ENCODE measurements at regions not wholly inside any gene's neighbourhood (a gene's known extent, or its start where the extent isn't known, plus 50 kb on each side); places are given as distances from the start of the nearest gene placed in this dataset.

DNA sequence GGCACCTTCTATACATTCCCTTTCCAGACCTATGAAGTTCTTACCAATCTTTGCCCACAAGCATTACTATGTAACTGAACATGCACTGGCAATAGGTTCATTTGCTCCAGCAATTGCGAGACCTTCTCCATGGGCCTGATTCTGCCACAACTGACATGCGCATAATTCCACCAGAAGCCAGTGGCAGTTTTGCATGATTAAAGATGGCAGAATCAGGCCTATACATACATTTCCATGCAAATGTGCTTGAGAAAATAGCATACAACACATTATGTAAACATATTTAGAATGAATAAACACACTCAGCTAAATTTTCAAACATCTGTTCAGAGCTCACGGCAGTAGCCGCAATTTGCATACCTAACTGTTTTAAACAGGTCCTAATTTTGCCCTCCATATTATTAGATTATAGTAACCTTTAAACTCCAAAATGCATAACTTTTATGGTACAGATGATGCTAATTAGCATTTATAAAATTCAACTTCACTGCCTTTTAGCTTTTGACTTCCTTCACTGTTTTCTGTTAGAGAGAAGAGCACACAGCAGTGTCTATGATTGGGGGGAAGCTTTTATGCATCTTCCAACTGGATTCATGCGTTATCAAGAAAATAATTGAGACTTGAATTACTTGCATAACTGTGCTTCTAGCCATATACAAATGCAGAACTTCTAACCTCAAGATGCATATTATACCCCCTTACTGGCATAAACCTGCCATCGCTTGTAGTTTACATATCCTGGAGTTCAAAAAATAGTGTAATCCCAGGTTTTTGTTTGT lies 155.3 kb upstream of the CDH19 start:
- WGBS, 2 experiments (ENCODE audit: insufficient coverage in 2 of 2): 57 to 100% methylated on average over 1 of the region's 6 CpGs
- Histone ChIP-seq H3K4me1 (ENCODE audit: control insufficient read depth, insufficient read depth, low read length, poor library complexity, severe bottlenecking) (no peaks in the 10 kb centered on the region), H3K4me3 (ENCODE audit: extremely low read depth, insufficient read depth, low read length, poor library complexity, severe bottlenecking) (no peak overlapping the region), H3K9me3 (ENCODE audit: control insufficient read depth, low read length) (no peaks in the 10 kb centered on the region), H3K36me3 (ENCODE audit: control insufficient read depth, insufficient read depth, low read length) (no peaks in the 10 kb centered on the region), H3K27ac (ENCODE audit: low read depth, low read length, severe bottlenecking) (no peak overlapping the region)

DNA sequence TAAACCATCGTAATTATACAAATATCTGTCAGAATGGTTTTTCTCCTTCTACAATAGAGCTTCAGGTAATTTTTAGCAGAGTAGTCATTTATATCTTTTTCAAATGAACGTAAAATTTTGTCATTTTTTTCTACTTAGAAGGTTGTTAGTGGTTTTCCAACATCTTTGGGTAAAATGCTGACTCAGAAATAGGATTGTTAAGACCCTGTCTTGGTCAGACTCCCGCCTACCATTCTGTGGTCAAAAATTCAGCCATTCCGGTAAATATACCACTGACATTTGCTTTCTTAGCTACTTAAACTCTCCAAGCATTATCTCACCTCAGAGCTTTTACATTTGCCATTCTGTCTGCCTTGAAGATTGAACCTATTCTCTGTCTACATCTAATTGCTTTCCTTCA lies 154.1 kb upstream of the CDH19 start:
- WGBS, 2 experiments (ENCODE audit: insufficient coverage in 2 of 2): 90 to 100% methylated on average over 2 to 3 of the region's 4 CpGs
- no peak overlapping the region for H3K27ac ChIP-seq (ENCODE audit: low read depth, low read length, severe bottlenecking)
- H3K9me3 ChIP-seq (ENCODE audit: control insufficient read depth, low read length): no peaks in the 10 kb centered on the region
- H3K36me3 ChIP-seq (ENCODE audit: control insufficient read depth, insufficient read depth, low read length): no peaks in the 10 kb centered on the region
- no peaks in the 10 kb centered on the region for H3K4me1 ChIP-seq (ENCODE audit: control insufficient read depth, insufficient read depth, low read length, poor library complexity, severe bottlenecking)
- no peak overlapping the region for H3K4me3 ChIP-seq (ENCODE audit: extremely low read depth, insufficient read depth, low read length, poor library complexity, severe bottlenecking)

GRCh38 chr18:66754335-66754734 lies 150.4 kb upstream of the CDH19 start:
- WGBS, 2 experiments (ENCODE audit: insufficient coverage in 2 of 2): no CpG with 5 or more reads among the region's 1 CpG
- H3K4me3 ChIP-seq (ENCODE audit: extremely low read depth, insufficient read depth, low read length, poor library complexity, severe bottlenecking): no peak overlapping the region
- no peaks in the 10 kb centered on the region for H3K9me3 ChIP-seq (ENCODE audit: control insufficient read depth, low read length)
- no peak overlapping the region for H3K27ac ChIP-seq (ENCODE audit: low read depth, low read length, severe bottlenecking)
- no peaks in the 10 kb centered on the region for H3K36me3 ChIP-seq (ENCODE audit: control insufficient read depth, insufficient read depth, low read length)
- no peaks in the 10 kb centered on the region for H3K4me1 ChIP-seq (ENCODE audit: control insufficient read depth, insufficient read depth, low read length, poor library complexity, severe bottlenecking)

DNA sequence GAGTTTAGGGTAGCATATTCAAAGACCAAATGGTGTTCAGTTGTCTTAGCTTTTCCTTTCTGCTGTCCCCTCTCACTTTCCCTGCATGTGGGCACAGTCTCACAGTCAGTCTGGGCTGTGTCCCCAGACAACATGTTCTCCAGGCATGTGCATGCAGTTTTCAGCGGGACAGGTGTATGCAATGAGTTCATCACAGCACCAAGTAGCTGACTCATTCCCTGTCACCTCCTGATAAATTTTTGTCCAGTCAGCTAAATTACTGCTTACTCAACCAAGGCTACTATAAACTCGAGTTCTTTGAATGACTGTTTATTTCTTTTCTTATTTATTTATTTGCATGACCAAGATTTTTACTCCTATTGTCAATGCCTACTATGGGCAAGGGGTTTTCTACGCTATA lies 148.8 kb upstream of the CDH19 start:
- WGBS, 2 experiments (ENCODE audit: insufficient coverage in 2 of 2): 75 to 95% methylated on average over 1 of the region's 3 CpGs
- no peaks in the 10 kb centered on the region for H3K36me3 ChIP-seq (ENCODE audit: control insufficient read depth, insufficient read depth, low read length)

DNA sequence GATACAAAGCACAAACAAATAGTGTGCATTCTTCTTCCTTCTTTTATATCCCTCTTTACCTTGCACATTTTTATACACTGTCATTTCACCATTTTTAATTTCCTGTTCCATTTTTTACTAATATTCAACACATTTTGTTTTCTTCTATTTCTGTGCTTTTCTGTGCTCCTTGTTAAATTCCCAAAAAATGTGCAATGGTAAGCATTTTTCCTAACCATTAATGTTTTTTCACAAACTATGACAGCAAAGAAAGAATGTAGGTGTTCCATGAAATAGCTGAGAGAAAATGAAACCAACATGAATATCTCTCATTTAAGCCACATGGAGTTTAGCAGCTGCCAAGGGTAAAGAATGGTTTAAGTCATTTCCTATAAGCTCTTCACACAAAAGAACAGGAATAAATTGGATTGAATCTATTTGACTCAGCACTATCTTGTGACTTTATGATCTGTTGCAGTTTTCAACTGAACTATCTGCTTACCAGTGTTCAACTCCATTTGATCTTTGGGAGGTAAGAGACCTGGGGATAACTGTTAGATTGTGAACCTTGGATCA lies 145.7 kb upstream of the CDH19 start:
- H3K4me1 ChIP-seq (ENCODE audit: control insufficient read depth, insufficient read depth, low read length, poor library complexity, severe bottlenecking): no peaks in the 10 kb centered on the region
- H3K4me3 ChIP-seq (ENCODE audit: extremely low read depth, insufficient read depth, low read length, poor library complexity, severe bottlenecking): no peak overlapping the region
- no peaks in the 10 kb centered on the region for H3K9me3 ChIP-seq (ENCODE audit: control insufficient read depth, low read length)
- H3K36me3 ChIP-seq (ENCODE audit: control insufficient read depth, insufficient read depth, low read length): no peaks in the 10 kb centered on the region
- H3K27ac ChIP-seq (ENCODE audit: low read depth, low read length, severe bottlenecking): no peak overlapping the region

More for the DNA sequence above, 148.8 kb upstream of the CDH19 start:
- Histone ChIP-seq H3K27ac (ENCODE audit: low read depth, low read length, severe bottlenecking) (no peak overlapping the region), H3K9me3 (ENCODE audit: control insufficient read depth, low read length) (no peaks in the 10 kb centered on the region), H3K4me1 (ENCODE audit: control insufficient read depth, insufficient read depth, low read length, poor library complexity, severe bottlenecking) (no peaks in the 10 kb centered on the region), H3K4me3 (ENCODE audit: extremely low read depth, insufficient read depth, low read length, poor library complexity, severe bottlenecking) (no peak overlapping the region)

DNA sequence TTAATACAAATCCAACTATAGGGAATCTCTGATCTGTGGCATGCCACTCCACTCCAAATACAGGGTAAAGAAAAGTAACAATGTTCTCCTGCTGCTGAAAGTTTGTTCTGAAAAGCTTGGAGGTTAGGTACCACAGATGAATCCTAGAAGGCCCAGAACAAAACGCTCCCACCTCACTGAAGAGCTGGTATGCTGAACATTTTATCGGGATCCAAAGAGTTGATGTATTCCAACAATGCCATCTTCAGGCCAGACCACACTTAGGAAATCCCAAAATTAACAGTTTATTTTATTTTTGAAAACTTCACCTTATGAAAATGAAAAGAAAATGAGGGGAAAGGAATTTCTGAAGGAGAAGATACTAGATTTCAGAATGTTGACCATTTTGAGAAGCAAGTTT lies 145.1 kb upstream of the CDH19 start:
- Histone ChIP-seq H3K4me1 (ENCODE audit: control insufficient read depth, insufficient read depth, low read length, poor library complexity, severe bottlenecking) (no peaks in the 10 kb centered on the region), H3K36me3 (ENCODE audit: control insufficient read depth, insufficient read depth, low read length) (no peaks in the 10 kb centered on the region), H3K9me3 (ENCODE audit: control insufficient read depth, low read length) (no peaks in the 10 kb centered on the region), H3K4me3 (ENCODE audit: extremely low read depth, insufficient read depth, low read length, poor library complexity, severe bottlenecking) (no peak overlapping the region), H3K27ac (ENCODE audit: low read depth, low read length, severe bottlenecking) (no peak overlapping the region)
- WGBS, 2 experiments (ENCODE audit: insufficient coverage in 2 of 2): 45% methylated on average over 2 of the region's 2 CpGs; no CpG with 5 or more reads in 1 of the 2 experiments

GRCh38 chr18:66742832-66743231 lies 138.9 kb upstream of the CDH19 start:
- Histone ChIP-seq H3K36me3 (ENCODE audit: control insufficient read depth, insufficient read depth, low read length) (no peaks in the 10 kb centered on the region), H3K4me3 (ENCODE audit: extremely low read depth, insufficient read depth, low read length, poor library complexity, severe bottlenecking) (no peak overlapping the region), H3K4me1 (ENCODE audit: control insufficient read depth, insufficient read depth, low read length, poor library complexity, severe bottlenecking) (no peaks in the 10 kb centered on the region), H3K27ac (ENCODE audit: low read depth, low read length, severe bottlenecking) (no peak overlapping the region), H3K9me3 (ENCODE audit: control insufficient read depth, low read length) (no peaks in the 10 kb centered on the region)
- 83 to 93% methylated on average over 1 to 2 of the region's 2 CpGs for WGBS, 2 experiments (ENCODE audit: insufficient coverage in 2 of 2)

DNA sequence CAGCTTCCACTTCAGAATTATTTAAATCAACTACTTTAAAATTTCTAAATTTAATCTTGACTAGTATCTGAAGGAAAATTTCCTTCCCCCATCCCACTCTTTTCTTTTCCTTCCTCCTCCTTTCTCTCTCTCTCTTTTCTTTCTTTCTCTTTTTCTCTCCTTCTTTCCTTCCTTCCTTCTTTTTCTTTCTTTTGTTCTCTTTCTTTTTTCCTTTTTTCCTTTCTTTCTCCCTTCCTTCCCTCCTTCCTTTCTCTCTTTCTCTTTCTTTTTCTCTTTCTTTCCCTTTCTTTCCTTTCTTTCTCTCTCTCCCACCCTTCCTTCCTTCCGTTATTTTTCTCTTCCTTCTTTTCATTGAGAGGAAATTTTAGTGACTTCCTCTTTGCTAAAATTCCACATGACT lies 132.0 kb upstream of the CDH19 start:
- Histone ChIP-seq H3K9me3 (ENCODE audit: control insufficient read depth, low read length) (no peaks in the 10 kb centered on the region), H3K27ac (ENCODE audit: low read depth, low read length, severe bottlenecking) (no peak overlapping the region), H3K4me3 (ENCODE audit: extremely low read depth, insufficient read depth, low read length, poor library complexity, severe bottlenecking) (no peak overlapping the region), H3K4me1 (ENCODE audit: control insufficient read depth, insufficient read depth, low read length, poor library complexity, severe bottlenecking) (no peaks in the 10 kb centered on the region), H3K36me3 (ENCODE audit: control insufficient read depth, insufficient read depth, low read length) (no peaks in the 10 kb centered on the region)
- WGBS, 2 experiments (ENCODE audit: insufficient coverage in 2 of 2): no CpG with 5 or more reads among the region's 1 CpG

DNA sequence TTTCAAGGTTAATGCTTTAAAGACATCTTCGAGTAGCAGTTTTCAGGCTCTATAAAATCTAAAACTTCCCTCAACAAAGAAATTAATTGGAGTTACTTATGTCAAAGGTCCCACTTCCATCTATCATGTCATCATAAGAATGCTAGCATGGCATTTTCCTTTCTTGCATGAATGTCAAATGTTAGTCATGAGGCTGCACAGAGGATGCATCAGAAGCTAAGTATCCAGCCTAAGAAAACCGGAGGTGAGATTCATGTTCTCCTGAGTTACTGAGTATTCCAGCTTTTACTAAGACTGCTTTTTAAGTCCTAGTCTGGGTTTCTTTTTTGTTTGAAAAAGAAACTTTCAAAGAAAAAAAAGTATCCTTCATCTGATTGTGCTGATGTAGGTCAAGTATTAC lies 130.6 kb upstream of the CDH19 start:
- no peak overlapping the region for H3K4me3 ChIP-seq (ENCODE audit: extremely low read depth, insufficient read depth, low read length, poor library complexity, severe bottlenecking)
- H3K4me1 ChIP-seq (ENCODE audit: control insufficient read depth, insufficient read depth, low read length, poor library complexity, severe bottlenecking): no peaks in the 10 kb centered on the region
- no peaks in the 10 kb centered on the region for H3K36me3 ChIP-seq (ENCODE audit: control insufficient read depth, insufficient read depth, low read length)
- H3K9me3 ChIP-seq (ENCODE audit: control insufficient read depth, low read length): no peaks in the 10 kb centered on the region
- 100% methylated on average over 2 of the region's 2 CpGs; no CpG with 5 or more reads in 1 of the 2 experiments for WGBS, 2 experiments (ENCODE audit: insufficient coverage in 2 of 2)
- no peak overlapping the region for H3K27ac ChIP-seq (ENCODE audit: low read depth, low read length, severe bottlenecking)

DNA sequence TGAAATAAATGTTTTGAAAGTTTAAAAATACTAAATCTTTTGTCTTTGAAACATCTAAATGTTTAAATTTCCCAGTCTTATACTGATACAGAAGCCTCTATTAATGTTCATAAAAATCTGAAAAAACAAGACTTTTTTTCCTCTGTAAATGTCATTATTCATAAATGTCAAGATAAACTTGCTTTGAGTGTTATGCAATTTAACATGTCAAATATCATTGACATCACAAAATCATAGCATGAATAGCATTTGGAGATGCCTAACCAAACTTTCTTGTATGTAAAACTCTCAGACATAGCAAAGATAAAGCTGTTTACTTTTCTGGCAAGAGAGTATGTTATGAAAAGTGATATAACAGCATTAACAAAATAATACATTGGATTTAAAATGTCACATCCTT lies 128.0 kb upstream of the CDH19 start:
- H3K9me3 ChIP-seq (ENCODE audit: control insufficient read depth, low read length): no peaks in the 10 kb centered on the region
- H3K4me1 ChIP-seq (ENCODE audit: control insufficient read depth, insufficient read depth, low read length, poor library complexity, severe bottlenecking): no peaks in the 10 kb centered on the region
- H3K4me3 ChIP-seq (ENCODE audit: extremely low read depth, insufficient read depth, low read length, poor library complexity, severe bottlenecking): no peak overlapping the region
- no peak overlapping the region for H3K27ac ChIP-seq (ENCODE audit: low read depth, low read length, severe bottlenecking)
- no peaks in the 10 kb centered on the region for H3K36me3 ChIP-seq (ENCODE audit: control insufficient read depth, insufficient read depth, low read length)

GRCh38 chr18:66729442-66730239 lies 125.8 kb upstream of the CDH19 start:
- H3K27ac ChIP-seq (ENCODE audit: low read depth, low read length, severe bottlenecking): no peak overlapping the region
- no peaks in the 10 kb centered on the region for H3K4me1 ChIP-seq (ENCODE audit: control insufficient read depth, insufficient read depth, low read length, poor library complexity, severe bottlenecking)
- 75% methylated on average over 1 of the region's 2 CpGs for WGBS, 2 experiments (ENCODE audit: insufficient coverage in 2 of 2)
- H3K9me3 ChIP-seq (ENCODE audit: control insufficient read depth, low read length): no peaks in the 10 kb centered on the region
- no peak overlapping the region for H3K4me3 ChIP-seq (ENCODE audit: extremely low read depth, insufficient read depth, low read length, poor library complexity, severe bottlenecking)
- no peaks in the 10 kb centered on the region for H3K36me3 ChIP-seq (ENCODE audit: control insufficient read depth, insufficient read depth, low read length)
